WTC11 (cell line): ENCODE measurements at regions not wholly inside any gene's neighbourhood (a gene's known extent, or its start where the extent isn't known, plus 50 kb on each side); places are given as distances from the start of the nearest gene placed in this dataset.

Experiments used
- AR ChIP-seq: fragments of 250-450 bp; sonication (Bioruptor Pico); IDR thresholded peaks from 2 replicates; pipeline ENCODE4 v1.9.0; 2021; ENCODE audit warnings: mild to moderate bottlenecking
- ATF3 ChIP-seq: sonication (generic); formaldehyde crosslinking; conservative IDR thresholded peaks from 2 replicates; pipeline ENCODE4 v1.8.1; 2022; ENCODE audit warnings: mild to moderate bottlenecking, missing genetic modification reagents
- CREB1 ChIP-seq: sonication (generic); formaldehyde crosslinking; IDR thresholded peaks from 2 replicates; pipeline ENCODE4 v1.8.0; 2023; ENCODE audit warnings: mild to moderate bottlenecking, missing genetic modification reagents
- CTCF ChIP-seq: fragments of 200-600 bp; IDR thresholded peaks from 2 replicates; pipeline ENCODE4 v1.8.0; 2022; ENCODE audit warnings: antibody characterized with exemption
- FOXJ3 ChIP-seq: sonication (generic); formaldehyde crosslinking; IDR thresholded peaks from 2 replicates; pipeline ENCODE4 v1.9.0; 2021; ENCODE audit warnings: missing genetic modification reagents, mild to moderate bottlenecking, borderline replicate concordance
- GABPB1 ChIP-seq: sonication (generic); formaldehyde crosslinking; IDR thresholded peaks from 2 replicates; pipeline ENCODE4 v1.8.1; 2023; ENCODE audit warnings: mild to moderate bottlenecking, missing genetic modification reagents
- HMGXB4 ChIP-seq: sonication (generic); formaldehyde crosslinking; IDR thresholded peaks from 2 replicates; pipeline ENCODE4 v1.8.1; 2023; ENCODE audit warnings: mild to moderate bottlenecking, moderate library complexity, missing genetic modification reagents
- IRF1 ChIP-seq: sonication (generic); formaldehyde crosslinking; IDR thresholded peaks from 2 replicates; pipeline ENCODE4 v1.8.0; 2023; ENCODE audit warnings: missing genetic modification reagents
- MAX ChIP-seq: sonication (generic); formaldehyde crosslinking; IDR thresholded peaks from 2 replicates; pipeline ENCODE4 v1.8.0; 2022; ENCODE audit warnings: mild to moderate bottlenecking, missing genetic modification reagents
- NFYB ChIP-seq: sonication (generic); formaldehyde crosslinking; conservative IDR thresholded peaks from 2 replicates; pipeline ENCODE4 v1.8.0; 2022; ENCODE audit warnings: low read depth, missing genetic modification reagents
- PRRX2 ChIP-seq: fragments of 250-450 bp; sonication (Bioruptor Pico); IDR thresholded peaks from 2 replicates; pipeline ENCODE4 v1.8.0; 2021; ENCODE audit warnings: mild to moderate bottlenecking
- SP1 ChIP-seq: sonication (generic); formaldehyde crosslinking; conservative IDR thresholded peaks from 2 replicates; pipeline ENCODE4 v1.8.1; 2022; ENCODE audit warnings: missing genetic modification reagents
- ZNF425 ChIP-seq: fragments of 250-450 bp; sonication (Bioruptor Pico); conservative IDR thresholded peaks from 2 replicates; pipeline ENCODE4 v1.9.0; 2021; ENCODE audit warnings: mild to moderate bottlenecking
- ZSCAN18 ChIP-seq: fragments of 250-450 bp; sonication (Bioruptor Pico); IDR thresholded peaks from 2 replicates; pipeline ENCODE4 v2.1.2; 2022; ENCODE audit warnings: mild to moderate bottlenecking, moderate library complexity

GRCh38 chr18:40921845-40922629 is 1033.0 kb upstream of the PIK3C3 start:
- no peak for TF ChIP-seq ATF3 (CRISPR knock-in tag)
- TF ChIP-seq GABPB1 = no peak
- no peak for TF ChIP-seq CTCF
- TF ChIP-seq SP1 (CRISPR knock-in tag) = no peak
- no peak for TF ChIP-seq HMGXB4 (CRISPR knock-in tag)
- no peak for TF ChIP-seq FOXJ3 (CRISPR knock-in tag)
- TF ChIP-seq CREB1 (CRISPR knock-in tag) = no peak
- TF ChIP-seq MAX (CRISPR knock-in tag) = no peak
- no peak for TF ChIP-seq ZNF425 (CRISPR knock-in tag)
- no peak for TF ChIP-seq NFYB
- no peak for TF ChIP-seq AR (CRISPR knock-in tag)
- no peak for TF ChIP-seq IRF1 (CRISPR knock-in tag)
- TF ChIP-seq PRRX2 (CRISPR knock-in tag) = no peak
- no peak for TF ChIP-seq ZSCAN18 (CRISPR knock-in tag)
